Activated B cell treated with CpG ODN at 0.5 μM for 24 hours (primary cell): ENCODE measurements at regions not wholly inside any gene's neighbourhood (a gene's known extent, or its start where the extent isn't known, plus 50 kb on each side); places are given as distances from the start of the nearest gene placed in this dataset.

ENCODE experiments used
- ATAC-seq: fragments of 200-7000 bp; cut with Tn5 transposase; one replicate; pipeline ENCODE4 v1.10.0; 2021; ENCODE audit warnings: low read depth, mild to moderate bottlenecking, moderate library complexity
- CTCF ChIA-PET: fragments of 350-600 bp; sonication (Branson Sonifier 250); formaldehyde crosslinking; loops from one replicate; lab custom pipeline; 2021; ENCODE audit warnings: antibody characterized with exemption; lab: Charles Lee
- POLR2A ChIA-PET: fragments of 350-600 bp; sonication (Branson Sonifier 250); formaldehyde crosslinking; loops from one replicate; lab custom pipeline; 2021; ENCODE audit warnings: antibody characterized with exemption; lab: Charles Lee
- DNase-seq: peaks from one replicate; pipeline ENCODE4 v3.0.0; 2022
- H3K27ac Mint-ChIP-seq: one replicate; pipeline ENCODE4 v1.8.0; 2020; ENCODE audit warnings: mixed read lengths
- H3K27me3 Mint-ChIP-seq: one replicate; pipeline ENCODE4 v1.8.0; 2021; ENCODE audit warnings: mixed read lengths
- H3K36me3 Mint-ChIP-seq: one replicate; pipeline ENCODE4 v1.8.0; 2021; ENCODE audit warnings: low read depth, mixed read lengths
- H3K4me1 Mint-ChIP-seq: one replicate; pipeline ENCODE4 v1.8.0; 2021; ENCODE audit warnings: mixed read lengths
- H3K4me3 Mint-ChIP-seq: one replicate; pipeline ENCODE4 v1.8.0; 2020; ENCODE audit warnings: mild to moderate bottlenecking, mixed read lengths
- H3K9me3 Mint-ChIP-seq: one replicate; pipeline ENCODE4 v1.8.0; 2020; ENCODE audit warnings: mixed read lengths
- intact Hi-C: fragments of 100-400 bp; cut with micrococcal nuclease; formaldehyde crosslinking; loops from one replicate; pipeline ENCODE4 v1.15.1; 2024
- TF ChIP-seq, protein P1 (sequence below): fragments of 200-600 bp; IDR thresholded peaks from one replicate; pipeline ENCODE4 v1.8.0; 2022; ENCODE audit warnings: antibody characterized with exemption, mild to moderate bottlenecking

DNA sequence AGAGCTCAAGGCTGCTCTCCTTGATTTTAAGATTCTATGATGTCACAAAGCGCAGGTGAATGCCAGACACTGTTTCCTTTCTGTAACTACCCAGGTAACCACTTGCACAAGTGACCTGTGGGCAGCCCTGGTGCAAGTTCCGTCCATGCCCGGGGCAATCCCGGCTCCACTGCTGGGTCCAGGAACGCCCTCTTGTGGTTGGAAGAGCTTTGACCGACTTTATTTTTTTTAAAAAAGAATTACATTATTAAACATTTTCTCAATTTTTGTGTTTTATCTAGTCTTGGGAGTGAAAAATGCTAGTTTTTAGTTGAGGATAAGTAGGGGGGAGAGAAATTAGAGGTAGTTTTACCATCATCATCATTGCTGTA is 695.2 kb downstream of the QKI start:
- Mint-ChIP-seq H3K36me3 (no peaks in the 10 kb centered on the region), H3K4me3 (no peak overlapping the region), H3K4me1 (no peaks in the 10 kb centered on the region), H3K9me3 (no peaks in the 10 kb centered on the region), H3K27ac (no peak overlapping the region), H3K27me3 (peaks cover 9% of the 10 kb centered on the region)
- TF ChIP-seq, protein P1, sequence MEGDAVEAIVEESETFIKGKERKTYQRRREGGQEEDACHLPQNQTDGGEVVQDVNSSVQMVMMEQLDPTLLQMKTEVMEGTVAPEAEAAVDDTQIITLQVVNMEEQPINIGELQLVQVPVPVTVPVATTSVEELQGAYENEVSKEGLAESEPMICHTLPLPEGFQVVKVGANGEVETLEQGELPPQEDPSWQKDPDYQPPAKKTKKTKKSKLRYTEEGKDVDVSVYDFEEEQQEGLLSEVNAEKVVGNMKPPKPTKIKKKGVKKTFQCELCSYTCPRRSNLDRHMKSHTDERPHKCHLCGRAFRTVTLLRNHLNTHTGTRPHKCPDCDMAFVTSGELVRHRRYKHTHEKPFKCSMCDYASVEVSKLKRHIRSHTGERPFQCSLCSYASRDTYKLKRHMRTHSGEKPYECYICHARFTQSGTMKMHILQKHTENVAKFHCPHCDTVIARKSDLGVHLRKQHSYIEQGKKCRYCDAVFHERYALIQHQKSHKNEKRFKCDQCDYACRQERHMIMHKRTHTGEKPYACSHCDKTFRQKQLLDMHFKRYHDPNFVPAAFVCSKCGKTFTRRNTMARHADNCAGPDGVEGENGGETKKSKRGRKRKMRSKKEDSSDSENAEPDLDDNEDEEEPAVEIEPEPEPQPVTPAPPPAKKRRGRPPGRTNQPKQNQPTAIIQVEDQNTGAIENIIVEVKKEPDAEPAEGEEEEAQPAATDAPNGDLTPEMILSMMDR: no peak
- ChIA-PET POLR2A (no interaction called here), CTCF (no interaction called here)
- intact Hi-C loops: no loop called here
- no peak for ATAC-seq
- DNase-seq: no peak

GRCh38 chr6:164108869-164109769 is 694.6 kb downstream of the QKI start:
- POLR2A ChIA-PET: no interaction called here
- intact Hi-C loops: no loop called here
- Mint-ChIP-seq H3K27me3 (peaks cover 9% of the 10 kb centered on the region), H3K9me3 (no peaks in the 10 kb centered on the region), H3K4me1 (no peaks in the 10 kb centered on the region), H3K27ac (no peak overlapping the region), H3K36me3 (no peaks in the 10 kb centered on the region), H3K4me3 (no peak overlapping the region)
- no peak for ATAC-seq
- CTCF ChIA-PET: no interaction called here
- no peak for DNase-seq
- TF ChIP-seq, protein P1: no peak

GRCh38 chr6:164108092-164108491 is 693.6 kb downstream of the QKI start:
- Mint-ChIP-seq H3K36me3 (no peaks in the 10 kb centered on the region), H3K9me3 (no peaks in the 10 kb centered on the region), H3K4me1 (no peaks in the 10 kb centered on the region), H3K4me3 (no peak overlapping the region), H3K27ac (no peak overlapping the region), H3K27me3 (peaks cover 9% of the 10 kb centered on the region)
- CTCF ChIA-PET: interaction anchor here (0.6 kb wide), 1 partner anchor 129 kb away, joined by 3 read pairs; no protein-coding TSS in a partner anchor
- ATAC-seq (no peak), DNase-seq (no peak)
- TF ChIP-seq, protein P1: no peak
- intact Hi-C loops: no loop called here
- POLR2A ChIA-PET: no interaction called here

GRCh38 chr6:164107297-164107995 is 692.9 kb downstream of the QKI start:
- Mint-ChIP-seq H3K27me3 (peaks cover 9% of the 10 kb centered on the region), H3K36me3 (no peaks in the 10 kb centered on the region), H3K4me1 (no peaks in the 10 kb centered on the region), H3K27ac (no peak overlapping the region), H3K9me3 (no peaks in the 10 kb centered on the region), H3K4me3 (no peak overlapping the region)
- CTCF ChIA-PET: interaction anchor here (0.6 kb wide), 1 partner anchor 128 kb away, joined by 3 read pairs; no protein-coding TSS in a partner anchor
- ATAC-seq (no peak), DNase-seq (no peak)
- POLR2A ChIA-PET: no interaction called here
- TF ChIP-seq, protein P1: no peak
- intact Hi-C loops: no loop called here

DNA sequence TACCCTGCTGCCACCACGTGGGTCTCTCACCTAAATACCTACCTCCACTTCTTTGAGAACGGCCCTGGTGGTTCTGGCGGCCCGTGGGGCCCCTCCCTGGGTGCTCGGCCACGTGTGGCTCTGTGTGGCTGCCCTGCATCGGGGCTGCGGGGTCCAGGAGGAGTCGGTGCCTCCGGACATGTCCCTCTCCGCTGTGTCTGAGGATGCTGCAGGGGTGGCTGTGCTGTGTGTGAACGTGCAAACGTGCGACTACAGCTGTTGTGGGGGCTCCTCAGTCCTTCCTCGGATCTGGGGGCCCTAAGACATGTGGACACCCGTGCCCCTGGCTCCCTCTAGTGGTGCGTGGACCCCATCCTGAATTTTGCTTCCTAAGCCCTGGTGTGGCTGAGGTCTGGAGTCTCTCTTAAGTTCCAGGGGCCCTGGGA is 691.8 kb downstream of the QKI start:
- no peak for ATAC-seq
- Mint-ChIP-seq H3K4me1 (no peaks in the 10 kb centered on the region), H3K27me3 (peaks cover 9% of the 10 kb centered on the region), H3K9me3 (no peaks in the 10 kb centered on the region), H3K36me3 (no peaks in the 10 kb centered on the region), H3K27ac (no peak overlapping the region), H3K4me3 (no peak overlapping the region)
- ChIA-PET POLR2A (no interaction called here), CTCF (no interaction called here)
- TF ChIP-seq, protein P1: no peak
- no peak for DNase-seq
- intact Hi-C loops: no loop called here
